NCI-H2196 (cell line): ENCODE measurements at regions not wholly inside any gene's neighbourhood (a gene's known extent, or its start where the extent isn't known, plus 50 kb on each side); places are given as distances from the start of the nearest gene placed in this dataset.

Experiments used
- DNase-seq: peaks from one replicate; lab custom pipeline; 2025; ENCODE audit not compliant: unreplicated experiment; lab: John Stamatoyannopoulos, UW

GRCh38 chr1:99152132-99152531 lies 112.2 kb upstream of the PLPPR4 start:
- DNase-seq = no peak

- no peak for DNase-seq
Measured at GRCh38 chr1:99163671-99164070, 100.6 kb upstream of the PLPPR4 start.

GRCh38 chr1:99170516-99170915 lies 93.8 kb upstream of the PLPPR4 start:
- no peak for DNase-seq

- DNase-seq = no peak
Measured at GRCh38 chr1:99171184-99171813, 93.0 kb upstream of the PLPPR4 start.

- no peak for DNase-seq
Measured at GRCh38 chr1:99173282-99173681, 91.0 kb upstream of the PLPPR4 start.

- no peak for DNase-seq
Measured at GRCh38 chr1:99173900-99174299, 90.4 kb upstream of the PLPPR4 start.

GRCh38 chr1:99176753-99177152 lies 87.5 kb upstream of the PLPPR4 start:
- no peak for DNase-seq

- DNase-seq = no peak
Measured at GRCh38 chr1:99177465-99177864, 86.8 kb upstream of the PLPPR4 start.

- DNase-seq = peak; percentile 78
Measured at GRCh38 chr1:99180343-99180808, 83.9 kb upstream of the PLPPR4 start.

- DNase-seq = no peak
Measured at GRCh38 chr1:99180915-99181314, 83.4 kb upstream of the PLPPR4 start.

- no peak for DNase-seq
Measured at GRCh38 chr1:99181892-99182291, 82.4 kb upstream of the PLPPR4 start.

- DNase-seq = no peak
Measured at GRCh38 chr1:99185196-99185595, 79.1 kb upstream of the PLPPR4 start.

GRCh38 chr1:99193431-99193830 lies 70.9 kb upstream of the PLPPR4 start:
- DNase-seq = no peak

- DNase-seq = no peak
Measured at GRCh38 chr1:99198393-99198792, 65.9 kb upstream of the PLPPR4 start.

GRCh38 chr1:99207216-99207615 lies 57.1 kb upstream of the PLPPR4 start:
- DNase-seq = no peak
